ENCODE measurements at regions not wholly inside any gene's neighbourhood (a gene's known extent, or its start where the extent isn't known, plus 50 kb on each side); places are given as distances from the start of the nearest gene placed in this dataset.

- Histone ChIP-seq H3K9me3 (no peaks in the 10 kb centered on the region), H3K4me3 (no peak overlapping the region), H3K4me1 (ENCODE audit: control insufficient read depth in 1 of 2, low read depth in 2 of 2) (no peaks in the 10 kb centered on the region), H3K27ac (no peak overlapping the region), H3K36me3 (no peaks in the 10 kb centered on the region), H3K27me3 (replicated peaks; ENCODE audit: insufficient read depth) (no peaks in the 10 kb centered on the region)
- DNase-seq (ENCODE audit: low spot score), result no peak
- TF ChIP-seq CTCF (IDR thresholded peaks at IDR 0.05), result no peak
- ATAC-seq (ENCODE audit: insufficient number of reproducible peaks, low FRiP score, low read depth), result no peak
Observed at GRCh38 chr3:22569570-22569969, 633.6 kb upstream of the UBE2E2 start.

GRCh38 chr3:22581007-22581406 lies 622.1 kb upstream of the UBE2E2 start:
- H3K36me3 ChIP-seq, result no peaks in the 10 kb centered on the region
- no peak for TF ChIP-seq CTCF (IDR thresholded peaks at IDR 0.05)
- no peaks in the 10 kb centered on the region for H3K4me1 ChIP-seq (ENCODE audit: control insufficient read depth in 1 of 2, low read depth in 2 of 2)
- no peak overlapping the region for H3K27ac ChIP-seq
- no peaks in the 10 kb centered on the region for H3K9me3 ChIP-seq
- DNase-seq (ENCODE audit: low spot score) (no peak), ATAC-seq (ENCODE audit: insufficient number of reproducible peaks, low FRiP score, low read depth) (no peak)
- H3K4me3 ChIP-seq, result no peak overlapping the region
- H3K27me3 ChIP-seq (replicated peaks; ENCODE audit: insufficient read depth), result peaks cover 3% of the 10 kb centered on the region

GRCh38 chr3:22582266-22582665 lies 620.9 kb upstream of the UBE2E2 start:
- ATAC-seq (ENCODE audit: insufficient number of reproducible peaks, low FRiP score, low read depth) (no peak), DNase-seq (ENCODE audit: low spot score) (no peak)
- H3K4me3 ChIP-seq, result no peak overlapping the region
- no peaks in the 10 kb centered on the region for H3K9me3 ChIP-seq
- H3K27ac ChIP-seq, result no peak overlapping the region
- no peaks in the 10 kb centered on the region for H3K4me1 ChIP-seq (ENCODE audit: control insufficient read depth in 1 of 2, low read depth in 2 of 2)
- no peak for TF ChIP-seq CTCF (IDR thresholded peaks at IDR 0.05)
- peaks cover 3% of the 10 kb centered on the region for H3K27me3 ChIP-seq (replicated peaks; ENCODE audit: insufficient read depth)
- H3K36me3 ChIP-seq, result no peaks in the 10 kb centered on the region

- Histone ChIP-seq H3K9me3 (no peaks in the 10 kb centered on the region), H3K27ac (no peak overlapping the region), H3K27me3 (replicated peaks; ENCODE audit: insufficient read depth) (peaks cover 3% of the 10 kb centered on the region), H3K4me1 (ENCODE audit: control insufficient read depth in 1 of 2, low read depth in 2 of 2) (no peaks in the 10 kb centered on the region), H3K4me3 (no peak overlapping the region), H3K36me3 (no peaks in the 10 kb centered on the region)
- DNase-seq (ENCODE audit: low spot score) (no peak), ATAC-seq (ENCODE audit: insufficient number of reproducible peaks, low FRiP score, low read depth) (no peak)
- TF ChIP-seq CTCF (IDR thresholded peaks at IDR 0.05), result no peak
Observed at GRCh38 chr3:22585504-22585903, 617.6 kb upstream of the UBE2E2 start.

GRCh38 chr3:22585911-22586310 lies 617.2 kb upstream of the UBE2E2 start:
- Histone ChIP-seq H3K27me3 (replicated peaks; ENCODE audit: insufficient read depth) (peaks cover 3% of the 10 kb centered on the region), H3K9me3 (no peaks in the 10 kb centered on the region), H3K4me3 (no peak overlapping the region), H3K36me3 (no peaks in the 10 kb centered on the region), H3K4me1 (ENCODE audit: control insufficient read depth in 1 of 2, low read depth in 2 of 2) (no peaks in the 10 kb centered on the region), H3K27ac (no peak overlapping the region)
- no peak for TF ChIP-seq CTCF (IDR thresholded peaks at IDR 0.05)
- ATAC-seq (ENCODE audit: insufficient number of reproducible peaks, low FRiP score, low read depth) (no peak), DNase-seq (ENCODE audit: low spot score) (no peak)

All from thoracic aorta (tissue), 2 donors.